Activated T-helper 17 cell treated with anti-CD3 and anti-CD28 coated beads, Interleukin-2, amount 50 U/mL, for 72 hours (primary cell): ENCODE measurements at regions not wholly inside any gene's neighbourhood (a gene's known extent, or its start where the extent isn't known, plus 50 kb on each side); places are given as distances from the start of the nearest gene placed in this dataset.
"Not testable (repeated sequence)": the region's sequence is repeated elsewhere in the genome, so short reads cannot be mapped to it uniquely, and the experiment has no call there.

Experiments
- ATAC-seq: fragments of 150-1000 bp; cut with Tn5 transposase; replicated peaks from 2 replicates; pipeline ENCODE4 v1.10.0; 2021; ENCODE audit warnings: mild to moderate bottlenecking, moderate library complexity
- H3K27ac Mint-ChIP-seq: one replicate; pipeline ENCODE4 v1.8.0; 2022; ENCODE audit warnings: mixed read lengths
- H3K27me3 Mint-ChIP-seq: one replicate; pipeline ENCODE4 v1.8.0; 2022; ENCODE audit warnings: mixed read lengths
- H3K36me3 Mint-ChIP-seq: one replicate; pipeline ENCODE4 v1.8.0; 2022; ENCODE audit warnings: low read depth, mild to moderate bottlenecking, mixed read lengths
- H3K4me1 Mint-ChIP-seq: one replicate; pipeline ENCODE4 v1.8.0; 2022; ENCODE audit warnings: mixed read lengths
- H3K4me3 Mint-ChIP-seq: one replicate; pipeline ENCODE4 v1.8.0; 2022; ENCODE audit warnings: mild to moderate bottlenecking, mixed read lengths
- H3K9me3 Mint-ChIP-seq: one replicate; pipeline ENCODE4 v1.8.0; 2022; ENCODE audit warnings: mixed read lengths

DNA sequence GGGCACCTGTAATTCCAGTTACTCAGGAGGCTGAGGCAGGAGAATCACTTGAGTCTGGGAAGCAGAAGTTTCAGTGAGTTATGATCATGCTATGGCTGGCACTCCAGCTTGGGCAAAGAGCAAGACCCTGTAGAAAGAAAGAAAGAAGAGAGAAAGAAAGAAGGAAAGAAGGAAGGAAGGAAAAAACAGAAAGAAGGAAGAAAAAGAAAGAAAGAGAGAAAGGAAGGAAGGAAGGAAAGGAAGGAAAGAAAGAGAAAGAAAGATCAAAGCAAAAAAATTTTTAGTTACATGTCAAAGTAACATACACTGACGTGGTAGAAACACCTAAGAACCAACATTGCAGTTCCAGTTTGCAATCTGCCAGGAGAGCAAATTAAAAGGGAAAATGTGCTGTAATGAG lies 73.8 kb upstream of the JCAD start:
- Mint-ChIP-seq H3K4me1 (no peaks in the 10 kb centered on the region), H3K4me3 (no peak overlapping the region), H3K27ac (no peak overlapping the region), H3K9me3 (no peaks in the 10 kb centered on the region), H3K36me3 (no peaks in the 10 kb centered on the region), H3K27me3 (peaks cover 16% of the 10 kb centered on the region)
- no peak for ATAC-seq

DNA sequence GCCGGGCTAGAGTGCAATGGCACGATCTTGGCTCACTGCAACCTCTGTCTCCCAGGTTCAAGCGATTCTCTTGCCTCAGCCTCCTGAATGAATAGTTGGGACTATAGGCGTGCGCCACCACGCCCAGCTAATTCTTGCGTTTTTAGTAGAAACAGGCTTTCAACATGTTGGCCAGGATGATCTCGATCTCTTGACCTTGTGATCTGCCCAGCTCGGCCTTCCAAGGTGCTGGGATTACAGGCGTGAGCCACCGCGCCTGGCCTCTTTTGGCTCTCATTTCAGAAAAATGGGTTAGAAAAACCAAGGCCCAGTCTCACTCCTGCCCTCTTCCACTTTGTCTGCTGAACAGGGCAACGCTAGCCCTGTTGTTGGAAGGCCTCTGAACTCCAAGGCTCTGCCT lies 72.0 kb upstream of the JCAD start:
- not testable (repeated sequence) for H3K36me3 Mint-ChIP-seq, H3K9me3 Mint-ChIP-seq, H3K4me3 Mint-ChIP-seq, H3K4me1 Mint-ChIP-seq, ATAC-seq, H3K27ac Mint-ChIP-seq
- peaks cover 15% of the 10 kb centered on the region for H3K27me3 Mint-ChIP-seq

DNA sequence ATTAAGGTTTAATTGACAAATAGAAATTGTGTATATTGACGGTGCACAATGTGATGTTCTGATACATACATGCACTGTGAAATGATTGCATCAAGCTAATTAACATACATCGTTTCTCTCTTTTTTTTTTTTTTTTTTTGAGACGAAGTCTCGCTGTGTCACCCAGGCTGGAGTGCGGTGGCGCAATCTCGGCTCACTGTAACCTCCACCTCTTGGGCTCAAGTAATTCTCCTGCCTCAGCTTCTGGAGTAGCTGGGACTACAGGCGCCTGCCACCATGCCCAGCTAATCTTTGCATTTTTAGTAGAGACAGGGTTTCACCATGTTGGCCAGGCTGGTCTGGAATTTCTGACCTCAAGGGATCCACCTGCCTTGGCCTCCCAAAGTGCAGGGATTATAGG lies 69.9 kb upstream of the JCAD start:
- H3K4me3 Mint-ChIP-seq, H3K4me1 Mint-ChIP-seq, H3K27ac Mint-ChIP-seq, H3K9me3 Mint-ChIP-seq, H3K36me3 Mint-ChIP-seq, ATAC-seq: not testable (repeated sequence)
- H3K27me3 Mint-ChIP-seq, result peaks cover 13% of the 10 kb centered on the region

DNA sequence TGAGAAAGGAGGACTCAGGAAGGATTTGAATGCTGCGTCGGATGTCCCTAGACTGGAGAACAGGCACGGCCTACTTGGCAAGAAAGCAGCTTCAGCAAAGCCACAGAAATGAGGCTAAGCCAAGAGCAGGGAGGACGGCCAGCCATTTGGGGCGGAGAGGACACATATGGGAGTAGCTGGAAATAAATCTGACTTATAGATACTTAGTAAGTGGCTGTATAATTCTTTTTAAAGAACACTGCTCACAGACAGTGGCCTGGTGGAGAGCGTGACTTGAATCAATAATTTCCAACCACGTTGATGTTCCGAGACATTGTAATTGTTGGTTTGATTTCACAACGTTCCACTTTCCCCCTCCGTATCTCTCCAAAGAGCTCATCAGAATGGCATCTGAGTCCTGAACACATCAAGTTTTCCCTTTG lies 67.7 kb upstream of the JCAD start:
- peaks cover 8% of the 10 kb centered on the region for H3K27me3 Mint-ChIP-seq
- no peak overlapping the region for H3K27ac Mint-ChIP-seq

DNA sequence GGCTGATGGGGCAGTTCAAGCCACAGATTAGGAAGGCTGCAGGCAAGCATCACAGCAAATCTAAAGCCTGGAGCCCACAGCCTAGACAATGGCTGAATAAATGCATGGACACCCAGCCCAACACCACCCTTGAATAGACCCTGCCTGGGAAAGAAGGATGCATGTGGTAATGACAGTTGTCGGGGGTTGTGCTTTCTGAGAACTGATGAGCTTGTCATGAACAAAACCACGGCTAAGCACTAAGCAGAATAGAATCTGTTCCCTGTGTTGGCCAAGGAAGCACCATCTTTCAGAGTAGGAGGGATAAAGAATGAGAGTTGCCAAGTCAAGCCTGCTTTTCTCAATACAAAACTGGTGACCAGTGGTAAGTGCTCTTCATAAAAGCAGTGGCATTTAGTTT lies 66.1 kb upstream of the JCAD start:
- Mint-ChIP-seq H3K36me3 (no peaks in the 10 kb centered on the region), H3K4me1 (no peaks in the 10 kb centered on the region), H3K9me3 (no peaks in the 10 kb centered on the region), H3K27ac (no peak overlapping the region), H3K4me3 (no peak overlapping the region), H3K27me3 (peaks cover 8% of the 10 kb centered on the region)
- no peak for ATAC-seq

More for the DNA sequence above, 67.7 kb upstream of the JCAD start:
- Mint-ChIP-seq H3K36me3 (no peaks in the 10 kb centered on the region), H3K4me1 (no peaks in the 10 kb centered on the region), H3K4me3 (no peak overlapping the region), H3K9me3 (no peaks in the 10 kb centered on the region)
- no peak for ATAC-seq

DNA sequence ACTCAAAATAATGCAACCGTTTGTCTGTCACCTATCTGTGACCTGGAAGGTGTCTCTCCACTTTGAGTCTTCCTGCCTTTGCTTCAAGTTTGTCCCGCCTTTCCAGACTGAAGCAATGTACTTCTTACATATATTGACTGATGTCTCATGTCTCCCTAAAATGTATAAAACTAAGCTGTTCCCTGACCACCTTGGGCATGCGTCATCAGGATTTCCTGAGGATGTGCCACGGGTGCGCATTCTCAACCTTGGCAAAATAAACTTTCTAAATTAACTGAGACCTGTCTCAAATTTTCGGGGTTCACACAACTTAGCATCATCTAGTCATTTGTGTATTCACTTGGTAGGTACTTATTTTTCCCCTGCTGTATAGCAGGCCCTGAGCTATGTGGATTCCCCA lies 65.3 kb upstream of the JCAD start:
- Mint-ChIP-seq H3K9me3 (no peaks in the 10 kb centered on the region), H3K4me3 (no peak overlapping the region), H3K27me3 (peaks cover 4% of the 10 kb centered on the region), H3K27ac (no peak overlapping the region), H3K4me1 (no peaks in the 10 kb centered on the region), H3K36me3 (no peaks in the 10 kb centered on the region)
- no peak for ATAC-seq

DNA sequence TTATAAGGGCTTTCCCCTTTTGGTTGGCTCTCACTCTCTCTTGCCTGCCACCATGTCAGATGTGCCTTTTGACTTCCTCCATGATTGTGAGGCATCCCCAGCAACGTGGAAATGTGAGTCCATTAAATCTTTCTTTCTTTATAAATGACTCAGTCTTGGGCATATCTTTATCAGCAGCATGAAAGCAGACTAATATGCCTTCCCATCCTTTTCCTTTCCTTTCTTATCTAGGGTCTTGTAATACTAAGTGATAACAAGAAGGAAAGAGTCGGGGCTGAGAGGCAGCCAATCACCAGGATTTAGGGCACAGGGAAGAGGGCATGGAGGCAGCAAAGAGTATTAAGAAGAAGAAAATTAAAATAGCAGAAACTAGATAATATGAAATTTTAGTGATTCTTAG lies 62.0 kb upstream of the JCAD start:
- peaks cover 4% of the 10 kb centered on the region for H3K27me3 Mint-ChIP-seq
- H3K9me3 Mint-ChIP-seq, result no peaks in the 10 kb centered on the region
- H3K4me3 Mint-ChIP-seq, result no peak overlapping the region
- H3K4me1 Mint-ChIP-seq, result no peaks in the 10 kb centered on the region
- ATAC-seq, result no peak
- no peak overlapping the region for H3K27ac Mint-ChIP-seq
- H3K36me3 Mint-ChIP-seq, result no peaks in the 10 kb centered on the region

DNA sequence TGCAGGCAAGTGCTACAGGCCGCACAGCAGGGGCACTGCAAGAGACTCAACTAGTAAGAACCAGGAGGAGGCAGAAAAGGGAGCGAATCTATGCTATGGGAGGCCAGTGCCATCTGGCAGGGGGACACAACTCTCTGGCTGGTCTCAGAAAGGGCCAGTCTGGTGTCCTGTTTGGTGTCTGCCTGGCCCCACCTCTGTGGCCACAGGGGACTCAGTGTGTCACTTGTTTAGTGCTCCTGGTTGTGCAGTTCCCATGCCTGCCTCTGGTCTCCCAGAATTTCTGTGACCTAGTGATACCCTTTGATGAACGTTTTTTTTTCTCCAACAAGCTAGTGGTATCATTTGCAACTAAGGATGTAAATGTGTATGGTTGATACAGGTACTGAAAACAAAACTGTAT lies 59.2 kb upstream of the JCAD start:
- H3K36me3 Mint-ChIP-seq, result no peaks in the 10 kb centered on the region
- peaks cover 4% of the 10 kb centered on the region for H3K27me3 Mint-ChIP-seq
- H3K4me1 Mint-ChIP-seq, result no peaks in the 10 kb centered on the region
- no peak for ATAC-seq
- no peaks in the 10 kb centered on the region for H3K9me3 Mint-ChIP-seq
- no peak overlapping the region for H3K4me3 Mint-ChIP-seq
- H3K27ac Mint-ChIP-seq, result no peak overlapping the region

DNA sequence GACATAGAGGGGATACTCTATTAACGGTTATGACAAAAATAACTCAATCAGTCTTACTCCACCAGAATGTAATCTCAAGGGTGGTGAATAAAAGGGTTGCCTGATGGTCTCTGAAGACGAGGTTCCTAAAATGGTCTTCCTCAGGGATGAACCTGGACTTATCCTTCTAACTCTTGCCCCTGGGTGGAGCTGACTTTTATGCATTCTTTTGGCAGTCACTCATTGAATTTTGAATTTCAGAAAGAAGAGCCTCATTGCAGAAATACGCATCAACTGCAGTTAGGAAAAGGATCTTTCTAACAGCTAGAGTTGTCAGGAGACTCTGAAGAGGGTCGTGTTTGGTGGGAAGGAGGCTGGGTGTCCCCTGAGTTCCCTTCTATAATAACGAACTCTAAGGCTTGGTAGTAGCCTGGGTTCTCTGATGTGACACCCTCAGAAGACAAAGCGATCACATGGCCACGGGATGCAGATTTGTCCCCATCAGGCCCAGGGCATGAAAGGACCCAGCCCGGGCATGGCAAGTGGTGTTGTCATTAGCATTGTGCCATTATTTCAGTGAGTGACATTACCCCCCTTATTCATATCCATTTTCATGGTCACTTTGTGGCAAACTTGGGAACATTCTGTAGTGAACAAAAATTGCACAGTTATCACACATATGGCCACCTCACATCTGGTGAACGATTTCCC lies 58.6 kb upstream of the JCAD start:
- ATAC-seq, result no peak
- H3K9me3 Mint-ChIP-seq, result no peaks in the 10 kb centered on the region
- H3K27ac Mint-ChIP-seq, result no peak overlapping the region
- H3K4me3 Mint-ChIP-seq, result no peak overlapping the region
- no peaks in the 10 kb centered on the region for H3K36me3 Mint-ChIP-seq
- peaks cover 4% of the 10 kb centered on the region for H3K27me3 Mint-ChIP-seq
- H3K4me1 Mint-ChIP-seq, result no peaks in the 10 kb centered on the region

DNA sequence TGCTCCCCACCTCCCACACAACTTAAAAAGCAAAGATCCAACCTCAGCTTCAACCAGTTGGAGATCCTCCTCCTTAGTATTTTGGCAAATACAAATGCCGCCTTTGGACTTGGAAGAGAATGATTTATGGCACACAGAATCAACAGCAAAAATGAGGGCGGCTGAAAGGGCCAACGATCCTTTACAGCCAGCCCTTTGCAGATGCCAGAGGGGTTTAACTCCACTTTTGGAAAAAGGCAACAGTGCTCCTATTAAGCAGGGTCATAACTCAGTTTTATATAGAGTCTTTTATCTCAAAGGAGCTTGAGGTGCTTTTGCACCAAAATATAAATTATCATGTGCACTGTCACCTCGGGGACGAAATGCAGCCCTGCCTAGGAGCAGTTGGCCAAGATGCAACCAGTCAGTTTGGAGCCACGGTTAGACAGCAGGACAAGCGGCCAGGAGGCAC lies 56.7 kb upstream of the JCAD start:
- no peaks in the 10 kb centered on the region for H3K9me3 Mint-ChIP-seq
- H3K4me1 Mint-ChIP-seq, result no peaks in the 10 kb centered on the region
- H3K36me3 Mint-ChIP-seq, result no peaks in the 10 kb centered on the region
- no peak overlapping the region for H3K4me3 Mint-ChIP-seq
- ATAC-seq, result no peak
- no peak overlapping the region for H3K27ac Mint-ChIP-seq
- H3K27me3 Mint-ChIP-seq, result peaks cover 9% of the 10 kb centered on the region

DNA sequence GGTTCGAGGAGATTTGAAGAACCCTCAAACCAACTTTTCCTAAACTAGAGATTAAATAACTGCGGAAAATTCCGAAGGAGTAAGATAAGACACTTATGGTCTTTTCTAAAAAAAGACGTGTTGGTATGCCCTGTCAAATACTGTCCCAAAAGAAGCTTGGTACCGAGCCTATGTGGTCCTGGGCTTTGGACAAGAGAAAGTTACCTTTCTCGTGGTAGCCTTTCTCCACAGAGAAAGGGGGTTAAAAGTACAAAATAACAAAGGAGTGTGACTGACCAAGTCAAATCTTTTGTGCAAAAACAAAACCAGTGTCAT lies 56.2 kb upstream of the JCAD start:
- no peak for ATAC-seq

DNA sequence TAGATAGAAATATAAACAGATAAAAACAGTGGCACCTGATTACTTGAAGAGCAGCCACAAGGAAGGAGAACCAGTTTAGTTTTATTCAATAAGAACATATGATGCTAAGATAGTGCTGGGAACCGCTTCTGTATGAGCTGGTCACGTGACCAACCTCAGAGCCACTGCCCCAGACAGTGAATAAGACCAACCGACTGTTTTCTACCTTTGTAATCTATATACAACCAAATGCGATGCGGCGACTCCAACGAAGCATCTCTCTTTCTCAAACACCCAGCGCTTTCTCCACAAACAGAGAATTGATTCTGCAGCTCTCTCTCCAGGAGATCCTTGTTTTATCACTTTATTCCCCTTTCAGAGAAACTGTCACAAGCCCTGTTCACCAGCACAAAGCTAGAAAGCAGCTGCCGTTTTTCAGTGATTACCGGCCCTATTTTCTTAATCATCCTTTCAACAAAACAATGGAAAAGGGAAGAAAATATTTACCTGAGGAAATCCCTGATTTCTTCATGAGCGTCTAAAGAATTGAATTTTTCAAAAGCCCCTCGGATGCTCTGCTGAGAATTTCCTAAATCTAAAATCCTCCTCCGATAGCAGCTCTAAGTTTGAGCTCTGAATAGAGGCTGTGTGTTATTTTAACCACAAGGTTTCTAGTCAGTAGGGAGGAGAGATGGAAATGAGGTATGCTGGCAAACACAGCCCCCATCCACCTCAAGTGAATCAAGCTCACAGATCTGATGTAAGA lies 55.7 kb upstream of the JCAD start:
- no peaks in the 10 kb centered on the region for H3K36me3 Mint-ChIP-seq
- peaks cover 14% of the 10 kb centered on the region for H3K27me3 Mint-ChIP-seq
- no peaks in the 10 kb centered on the region for H3K9me3 Mint-ChIP-seq
- H3K4me1 Mint-ChIP-seq, result no peaks in the 10 kb centered on the region
- ATAC-seq, result no peak
- H3K27ac Mint-ChIP-seq, result no peak overlapping the region
- H3K4me3 Mint-ChIP-seq, result no peak overlapping the region

More for the DNA sequence above, 56.2 kb upstream of the JCAD start:
- Mint-ChIP-seq H3K4me1 (no peaks in the 10 kb centered on the region), H3K4me3 (no peak overlapping the region), H3K27ac (no peak overlapping the region), H3K36me3 (no peaks in the 10 kb centered on the region), H3K9me3 (no peaks in the 10 kb centered on the region), H3K27me3 (peaks cover 9% of the 10 kb centered on the region)

DNA sequence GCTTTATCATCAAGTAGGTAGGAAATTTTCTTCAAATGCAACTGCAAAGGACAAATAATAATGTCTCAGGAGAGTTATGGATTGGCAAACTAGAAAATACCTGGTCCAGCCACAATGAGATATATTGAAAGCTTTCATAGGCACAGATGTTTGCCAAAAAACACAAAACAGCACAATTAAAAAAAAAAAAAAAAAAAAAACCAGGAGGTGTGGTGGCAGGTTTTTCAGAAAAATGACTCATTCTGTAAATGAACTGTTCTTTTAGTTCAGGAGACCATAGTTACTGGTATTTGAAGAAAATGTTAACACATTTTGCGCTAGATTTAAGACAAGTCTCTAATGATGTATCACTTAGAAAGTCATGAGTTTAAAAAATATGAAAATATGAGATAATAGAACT lies 55.0 kb upstream of the JCAD start:
- ATAC-seq, result no peak
- H3K9me3 Mint-ChIP-seq, result peaks cover 2% of the 10 kb centered on the region
- H3K4me1 Mint-ChIP-seq, result no peaks in the 10 kb centered on the region
- no peaks in the 10 kb centered on the region for H3K36me3 Mint-ChIP-seq
- H3K4me3 Mint-ChIP-seq, result no peak overlapping the region
- H3K27me3 Mint-ChIP-seq, result peaks cover 17% of the 10 kb centered on the region
- no peak overlapping the region for H3K27ac Mint-ChIP-seq

DNA sequence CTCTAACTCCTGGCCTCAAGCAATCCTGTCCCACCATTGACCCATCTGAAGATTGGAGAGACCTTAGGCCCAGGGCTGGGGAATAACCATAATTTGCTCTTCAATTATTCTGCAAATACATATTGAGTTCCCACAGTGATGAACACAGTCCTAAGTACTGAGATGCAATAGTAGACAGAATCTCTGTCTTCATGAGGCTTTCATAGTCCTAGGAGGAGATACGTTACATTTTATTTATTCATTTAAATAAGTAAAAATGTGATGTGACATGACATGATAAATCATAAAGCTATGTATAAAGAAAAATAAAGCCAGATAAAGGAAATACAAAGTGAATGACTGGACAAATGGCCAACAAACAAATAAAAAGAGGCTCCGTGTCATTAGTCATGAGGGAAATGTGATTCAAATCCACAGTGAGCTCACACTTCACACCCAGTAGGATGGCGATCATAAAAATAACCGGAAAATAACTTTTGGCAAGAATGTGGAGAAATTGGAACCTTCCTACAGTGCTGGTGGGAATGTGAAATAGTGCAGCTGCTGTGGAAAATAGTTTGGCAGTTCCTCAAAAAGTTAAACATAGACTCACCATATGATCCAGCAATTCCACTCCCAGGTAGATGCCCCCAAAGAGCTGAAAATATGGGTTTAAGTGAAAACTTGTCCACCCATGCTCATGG lies 52.1 kb upstream of the JCAD start:
- ATAC-seq, result no peak
- Mint-ChIP-seq H3K4me3 (no peak overlapping the region), H3K9me3 (peaks cover 3% of the 10 kb centered on the region), H3K27ac (no peak overlapping the region), H3K27me3 (peaks cover 19% of the 10 kb centered on the region), H3K36me3 (no peaks in the 10 kb centered on the region), H3K4me1 (no peaks in the 10 kb centered on the region)
